Loucy (cell line): ENCODE measurements at regions not wholly inside any gene's neighbourhood (a gene's known extent, or its start where the extent isn't known, plus 50 kb on each side); places are given as distances from the start of the nearest gene placed in this dataset.

ENCODE experiments used
- CTCF ChIP-seq: fragments of 200-600 bp; sonication (generic); conservative IDR thresholded peaks from 2 replicates; pipeline ENCODE4 v1.5.1; 2014; ENCODE audit warnings: mild to moderate bottlenecking, antibody characterized with exemption, low read length
- EZH2phosphoT487 ChIP-seq: fragments of 200-600 bp; IDR thresholded peaks from 2 replicates; pipeline ENCODE4 v1.6.1; 2018; ENCODE audit warnings: antibody characterized with exemption, mild to moderate bottlenecking, moderate library complexity, borderline replicate concordance

GRCh38 chr2:167851323-167851860, 396.0 kb downstream of the STK39 start:
- TF ChIP-seq CTCF (no peak), EZH2phosphoT487 (no peak)
